NCI-H446 treated with DMSO at 0.1 percent for 48 hours (cell line): ENCODE measurements at regions not wholly inside any gene's neighbourhood (a gene's known extent, or its start where the extent isn't known, plus 50 kb on each side); places are given as distances from the start of the nearest gene placed in this dataset.

Experiments
- DNase-seq: peaks from one replicate; lab custom pipeline; 2025; lab: John Stamatoyannopoulos, UW

- DNase-seq = no peak
Observed at GRCh38 chr9:673264-673965, 168.1 kb upstream of the DMRT1 start.

GRCh38 chr9:673966-674526, 167.5 kb upstream of the DMRT1 start:
- DNase-seq = no peak

GRCh38 chr9:675697-676370, 165.7 kb upstream of the DMRT1 start:
- DNase-seq = no peak

GRCh38 chr9:676780-677438, 164.6 kb upstream of the DMRT1 start:
- DNase-seq = no peak

- DNase-seq = no peak
Observed at GRCh38 chr9:677461-678097, 163.9 kb upstream of the DMRT1 start.

GRCh38 chr9:678897-679296, 162.6 kb upstream of the DMRT1 start:
- DNase-seq = no peak

- no peak for DNase-seq
Observed at GRCh38 chr9:679462-679861, 162.0 kb upstream of the DMRT1 start.

- no peak for DNase-seq
Observed at GRCh38 chr9:680106-680505, 161.4 kb upstream of the DMRT1 start.

- DNase-seq = no peak
Observed at GRCh38 chr9:682633-683508, 158.6 kb upstream of the DMRT1 start.

- DNase-seq = no peak
Observed at GRCh38 chr9:683509-684021, 157.9 kb upstream of the DMRT1 start.

- no peak for DNase-seq
Observed at GRCh38 chr9:684054-684890, 157.2 kb upstream of the DMRT1 start.

- DNase-seq = no peak
Observed at GRCh38 chr9:684941-685340, 156.6 kb upstream of the DMRT1 start.

- DNase-seq = no peak
Observed at GRCh38 chr9:686321-686813, 155.1 kb upstream of the DMRT1 start.

- DNase-seq = no peak
Observed at GRCh38 chr9:687034-687785, 154.3 kb upstream of the DMRT1 start.

- DNase-seq = no peak
Observed at GRCh38 chr9:687994-688393, 153.5 kb upstream of the DMRT1 start.

GRCh38 chr9:690517-691111, 150.9 kb upstream of the DMRT1 start:
- DNase-seq = no peak

GRCh38 chr9:691825-692400, 149.6 kb upstream of the DMRT1 start:
- no peak for DNase-seq

GRCh38 chr9:692636-693129, 148.8 kb upstream of the DMRT1 start:
- no peak for DNase-seq
